ENCODE measurements at regions not wholly inside any gene's neighbourhood (a gene's known extent, or its start where the extent isn't known, plus 50 kb on each side); places are given as distances from the start of the nearest gene placed in this dataset.

DNA sequence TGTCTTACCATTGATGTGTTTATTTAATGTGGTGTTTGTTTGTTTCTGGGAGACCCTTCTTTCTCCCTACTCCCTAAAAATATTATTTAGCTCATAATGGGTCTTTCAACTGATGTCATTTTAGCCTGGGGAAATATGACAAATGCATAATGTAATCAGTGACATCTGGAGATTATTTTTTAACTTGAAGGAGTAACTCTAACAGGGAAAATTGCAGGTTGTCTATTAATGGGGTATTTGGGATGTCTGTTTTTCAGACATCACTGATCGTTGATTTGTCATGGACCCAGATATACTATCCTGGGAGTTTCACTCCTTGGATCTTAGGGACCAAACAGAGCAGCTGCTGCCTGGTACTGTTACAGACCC is 230.4 kb downstream of the LOXHD1 start:
- no peak for TF ChIP-seq GATA1 (IDR thresholded peaks at IDR 0.05; ENCODE audit: low read depth, low read length)
- no peak for TF ChIP-seq POLR2A (IDR thresholded peaks at IDR 0.05; ENCODE audit: low read length)

More for the DNA sequence above, 230.4 kb downstream of the LOXHD1 start:
- no peak for DNase-seq

Data from erythroblast (primary cell).